Mucosa of descending colon (tissue), 3 donors: ENCODE measurements at regions not wholly inside any gene's neighbourhood (a gene's known extent, or its start where the extent isn't known, plus 50 kb on each side); places are given as distances from the start of the nearest gene placed in this dataset.

Experiments used
- ATAC-seq: fragments of 200-7000 bp; cut with Tn5 transposase; one replicate; pipeline ENCODE4 v1.9.1; 2020; ENCODE audit warnings: mild to moderate bottlenecking, moderate library complexity
- DNase-seq, 3 donors: peaks; one replicate each; pipeline ENCODE4 v3.0.0-alpha.2; 2020
- H3K36me3 ChIP-seq: fragments of 200-600 bp; one replicate; pipeline ENCODE4 v1.8.0; 2021; ENCODE audit warnings: low read depth, mild to moderate bottlenecking
- H3K4me1 ChIP-seq: fragments of 200-600 bp; one replicate; pipeline ENCODE4 v1.8.0; 2021; ENCODE audit warnings: low read depth, mild to moderate bottlenecking
- H3K4me3 ChIP-seq: fragments of 200-600 bp; one replicate; pipeline ENCODE4 v1.8.0; 2021; ENCODE audit warnings: mild to moderate bottlenecking
- H3K9me3 ChIP-seq: fragments of 200-600 bp; one replicate; pipeline ENCODE4 v1.8.0; 2021; ENCODE audit warnings: mild to moderate bottlenecking
- CTCF ChIP-seq: fragments of 200-600 bp; IDR thresholded peaks from one replicate; pipeline ENCODE4 v1.8.0; 2022; ENCODE audit warnings: antibody characterized with exemption, mild to moderate bottlenecking
- intact Hi-C, 2 donors: fragments of 100-400 bp; cut with DNase I in 1 of 2; cut with micrococcal nuclease in 1 of 2; formaldehyde crosslinking; loops; one replicate each; pipeline versions ENCODE4 v1.11.0 to v1.11.1; 2022; cut with DNase I, micrococcal nuclease
- donor health status: DM: no; HTN: no; CAD: no; lungs with moderate emphysema.
- donor health status: DM: no; HTN: no; CAD: no.
- donor health status: DM: no; HTN: yes; CAD: no.

GRCh38 chr3:87607234-87607633 lies 330.9 kb upstream of the POU1F1 start:
- ATAC-seq (no peak), DNase-seq (no peak)
- intact Hi-C loops: no loop called here
- H3K9me3 ChIP-seq: peaks cover 14% of the 10 kb centered on the region
- no peaks in the 10 kb centered on the region for H3K36me3 ChIP-seq
- no peak overlapping the region for H3K4me3 ChIP-seq
- no peak for TF ChIP-seq CTCF
- H3K4me1 ChIP-seq: no peaks in the 10 kb centered on the region

GRCh38 chr3:87595798-87596197 lies 319.4 kb upstream of the POU1F1 start:
- Histone ChIP-seq H3K36me3 (no peaks in the 10 kb centered on the region), H3K9me3 (peaks cover 4% of the 10 kb centered on the region), H3K4me1 (no peaks in the 10 kb centered on the region), H3K4me3 (no peak overlapping the region)
- intact Hi-C loops: no loop called here
- DNase-seq (peak in 1 of 3 donors; percentile 64), ATAC-seq (peak; percentile 59)
- no peak for TF ChIP-seq CTCF

DNA sequence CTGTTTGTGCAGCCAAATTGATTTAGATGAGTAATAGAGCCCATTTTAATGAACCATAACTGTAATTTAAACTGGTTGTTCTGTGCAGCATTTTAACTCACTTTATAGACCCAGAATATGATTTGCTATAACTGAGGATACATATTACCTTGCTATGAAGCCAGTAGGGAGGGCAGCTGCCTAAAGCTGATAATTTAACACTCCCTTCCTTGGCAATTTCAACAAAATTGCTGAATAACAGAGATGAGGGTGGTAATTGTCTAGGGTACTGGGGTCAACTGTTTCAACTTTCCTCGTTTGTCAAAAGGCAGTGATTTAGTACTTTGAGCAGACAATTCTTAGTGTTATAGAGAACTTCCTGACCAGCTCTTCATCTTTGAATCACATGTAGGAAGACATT lies 304.9 kb upstream of the POU1F1 start:
- no peak for ATAC-seq
- DNase-seq: no peak
- no peak for TF ChIP-seq CTCF
- Histone ChIP-seq H3K36me3 (no peaks in the 10 kb centered on the region), H3K4me3 (no peak overlapping the region), H3K4me1 (no peaks in the 10 kb centered on the region), H3K9me3 (no peaks in the 10 kb centered on the region)
- intact Hi-C loops: no loop called here

DNA sequence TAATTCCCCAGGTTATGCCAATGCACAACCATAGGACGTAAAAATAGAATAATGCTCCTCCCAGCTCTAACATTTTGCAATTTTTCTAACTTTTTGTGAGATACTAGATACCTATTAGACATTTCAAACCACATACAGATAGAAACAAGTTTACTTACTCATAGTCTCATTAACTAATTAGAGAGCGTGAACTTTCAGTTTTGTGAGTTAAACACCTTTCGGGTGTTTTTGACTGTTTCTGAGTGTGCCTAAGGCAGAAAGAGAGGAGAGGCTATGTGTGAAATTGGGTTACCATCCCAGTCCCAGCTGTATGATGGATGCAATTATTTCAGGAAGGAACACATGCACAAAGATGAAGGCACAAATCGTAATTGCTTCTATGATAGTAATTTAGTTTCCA lies 300.4 kb upstream of the POU1F1 start:
- no peak for TF ChIP-seq CTCF

GRCh38 chr3:87575550-87575949 lies 299.2 kb upstream of the POU1F1 start:
- TF ChIP-seq CTCF: no peak
- peak; percentile 35 for ATAC-seq
- intact Hi-C loops: no loop called here

More for the DNA sequence above, 300.4 kb upstream of the POU1F1 start:
- no peak for ATAC-seq
- Histone ChIP-seq H3K36me3 (no peaks in the 10 kb centered on the region), H3K4me3 (no peak overlapping the region), H3K9me3 (no peaks in the 10 kb centered on the region), H3K4me1 (no peaks in the 10 kb centered on the region)
- DNase-seq: no peak
- intact Hi-C loops: no loop called here

GRCh38 chr3:87568331-87568730 lies 291.9 kb upstream of the POU1F1 start:
- no peak for TF ChIP-seq CTCF
- no peaks in the 10 kb centered on the region for H3K9me3 ChIP-seq
- H3K36me3 ChIP-seq: no peaks in the 10 kb centered on the region
- ATAC-seq (no peak), DNase-seq (no peak)
- intact Hi-C loops: no loop called here
- no peak overlapping the region for H3K4me3 ChIP-seq
- H3K4me1 ChIP-seq: no peaks in the 10 kb centered on the region

More at GRCh38 chr3:87575550-87575949, 299.2 kb upstream of the POU1F1 start:
- no peaks in the 10 kb centered on the region for H3K36me3 ChIP-seq
- DNase-seq: peak in 1 of 3 donors; percentile 40
- H3K4me1 ChIP-seq: no peaks in the 10 kb centered on the region
- no peak overlapping the region for H3K4me3 ChIP-seq
- no peaks in the 10 kb centered on the region for H3K9me3 ChIP-seq
